Keratinocyte (primary cell): ENCODE measurements at regions not wholly inside any gene's neighbourhood (a gene's known extent, or its start where the extent isn't known, plus 50 kb on each side); places are given as distances from the start of the nearest gene placed in this dataset.
A peak's percentile ranks its signal among the peaks of the same experiment; 100 is the strongest.

Source experiments
- CTCF ChIP-seq, 3 experiments: IDR thresholded peaks in 1 of 3; conservative IDR thresholded peaks in 1 of 3; optimal IDR thresholded peaks in 1 of 3; 2 replicates in 2 of 3; 3 replicates in 1 of 3; pipeline versions ENCODE3 to v1.5.1; 2011; ENCODE audit warnings: low read length in 3 of 3, mild to moderate bottlenecking in 3 of 3, moderate library complexity in 2 of 3, control low read depth in 1 of 3, inconsistent platforms in 1 of 3; ENCODE audit not compliant: insufficient read depth in 2 of 3; ENCODE audit errors: extremely low read depth in 1 of 3
- EZH2 ChIP-seq: IDR thresholded peaks from one replicate; pipeline ENCODE4 v1.6.1; 2012; ENCODE audit warnings: inconsistent platforms, mild to moderate bottlenecking, low read length, moderate library complexity

DNA sequence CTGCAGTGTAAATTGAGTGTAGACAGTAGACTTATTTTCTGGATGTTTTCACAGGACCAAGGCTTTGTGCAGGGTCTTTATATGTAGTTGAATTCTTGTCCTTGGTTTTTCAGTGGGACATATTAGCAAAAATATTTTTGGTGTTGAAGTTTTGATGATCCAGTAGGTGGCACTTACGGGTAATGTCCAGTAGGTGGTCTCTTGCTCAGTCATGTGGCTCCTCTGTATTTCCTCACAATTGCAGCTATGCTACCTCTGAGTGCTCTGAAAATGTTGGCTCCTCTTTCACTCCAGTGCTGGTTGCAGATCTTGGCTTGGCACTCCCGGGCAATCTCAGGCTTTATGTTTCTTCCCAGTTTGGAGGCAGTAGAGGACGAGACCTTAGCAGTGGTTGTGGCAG, 419.8 kb upstream of the AMOT start:
- peak in 1 of 3 experiments; percentile 18 for TF ChIP-seq CTCF (optimal IDR thresholded peaks at IDR 0.05 in 1 of 3, IDR thresholded peaks at IDR 0.05 in 1 of 3, conservative IDR thresholded peaks at IDR 0.05 in 1 of 3; ENCODE audit: extremely low read depth in 1 of 3, insufficient read depth in 2 of 3, low read length in 3 of 3)
- no peak for TF ChIP-seq EZH2
